Gastrocnemius medialis (tissue), 4 donors: ENCODE measurements at regions not wholly inside any gene's neighbourhood (a gene's known extent, or its start where the extent isn't known, plus 50 kb on each side); places are given as distances from the start of the nearest gene placed in this dataset.
"Not testable (repeated sequence)": the region's sequence is repeated elsewhere in the genome, so short reads cannot be mapped to it uniquely, and the experiment has no call there.

Source experiments
- ATAC-seq, 2 donors: fragments of 150-250 bp; one replicate each; pipeline ENCODE4 v1.9.1; 2016
- DNase-seq, 2 donors: peaks; one replicate each; pipeline ENCODE4 v3.0.0-alpha.2; 2019
- H3K27ac ChIP-seq, 4 donors: fragments of 200-600 bp; sonication (generic); 1 replicate in 1 of 4; 2 replicates in 3 of 4; pipeline ENCODE4 v1.5.1; 2016 to 2018; ENCODE audit warnings: mild to moderate bottlenecking in 2 of 4, moderate library complexity in 1 of 4
- H3K27me3 ChIP-seq, 3 donors: fragments of 200-600 bp; sonication (generic) in 2 of 3; 1 replicate in 1 of 3; 2 replicates in 2 of 3; pipeline versions ENCODE4 v1.5.1 to v1.6.0; 2016 to 2019; ENCODE audit warnings: mild to moderate bottlenecking in 1 of 3, moderate library complexity in 1 of 3
- H3K36me3 ChIP-seq, 2 donors: fragments of 200-600 bp; sonication (generic) in 1 of 2; one replicate each; pipeline ENCODE4 v1.5.1; 2017 to 2018
- H3K4me1 ChIP-seq, 2 donors: fragments of 200-600 bp; sonication (generic) in 1 of 2; one replicate each; pipeline ENCODE4 v1.5.1; 2016 to 2017; ENCODE audit warnings: mild to moderate bottlenecking in 2 of 2
- H3K4me3 ChIP-seq, 4 donors: fragments of 200-600 bp; sonication (generic) in 3 of 4; 1 replicate in 1 of 4; 2 replicates in 3 of 4; pipeline ENCODE4 v1.5.1; 2016 to 2019; ENCODE audit warnings: mild to moderate bottlenecking in 2 of 4
- H3K9me3 ChIP-seq, 3 donors: fragments of 200-600 bp; sonication (generic) in 2 of 3; 1 replicate in 1 of 3; 2 replicates in 2 of 3; pipeline ENCODE4 v1.5.1; 2016 to 2019
- CTCF ChIP-seq, 5 experiments: fragments of 450-650 bp in 3 of 5; fragments of 200-600 bp in 2 of 5; sonication (generic) in 2 of 5; IDR thresholded peaks in 4 of 5; conservative IDR thresholded peaks in 1 of 5; 1 replicate in 4 of 5; 2 replicates in 1 of 5; pipeline ENCODE4 v1.5.1; 2016 to 2019; ENCODE audit warnings: antibody characterized with exemption in 5 of 5, mild to moderate bottlenecking in 3 of 5, moderate library complexity in 3 of 5
- POLR2A ChIP-seq, 2 donors: fragments of 450-650 bp; IDR thresholded peaks; one replicate each; pipeline ENCODE4 v1.6.1; 2017; ENCODE audit warnings: antibody characterized with exemption in 2 of 2, mild to moderate bottlenecking in 2 of 2, moderate library complexity in 2 of 2
- in situ Hi-C, 4 donors: fragments of 200-750 bp; cut with MboI; loops; one replicate each; pipeline versions ENCODE4 v1.15.0 to v1.8.0; 2017; ENCODE audit warnings: low sequenced_read_pairs in 4 of 4
- intact Hi-C: fragments of 100-400 bp; cut with DNase I; formaldehyde crosslinking; loops from one replicate; pipeline ENCODE4 v1.15.1; 2023; ENCODE audit warnings: low total_unique reads

DNA sequence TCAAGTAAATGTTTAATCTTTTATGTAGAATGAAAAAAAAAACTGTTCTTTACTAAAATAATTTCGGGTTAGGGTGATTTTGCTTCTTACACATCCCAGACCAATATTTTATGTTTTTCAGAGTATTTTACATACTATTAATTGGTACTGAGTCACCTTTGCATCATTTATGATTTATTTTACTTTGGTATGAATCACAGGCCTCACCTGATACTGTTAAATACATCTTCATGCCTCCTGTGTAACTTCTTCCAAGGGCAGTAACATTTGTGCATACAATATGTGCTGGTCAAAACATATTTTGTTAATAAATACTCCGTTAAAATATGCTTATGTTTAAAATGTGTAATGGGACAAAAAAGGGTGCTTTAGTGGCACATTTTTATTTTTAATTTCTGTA is 529.6 kb downstream of the ZNF674 start:
- TF ChIP-seq POLR2A (IDR thresholded peaks at IDR 0.05) (no peak), CTCF (IDR thresholded peaks at IDR 0.05 in 4 of 5, conservative IDR thresholded peaks at IDR 0.05 in 1 of 5) (no peak)
- intact Hi-C loops: no loop called here
- no peak overlapping the region for H3K27ac ChIP-seq
- H3K9me3 ChIP-seq: no peaks in the 10 kb centered on the region
- no peaks in the 10 kb centered on the region for H3K4me1 ChIP-seq
- ATAC-seq (no peak), DNase-seq (no peak)
- H3K27me3 ChIP-seq: no peaks in the 10 kb centered on the region
- in situ Hi-C loops: no loop called here
- no peak overlapping the region for H3K4me3 ChIP-seq
- no peaks in the 10 kb centered on the region for H3K36me3 ChIP-seq

DNA sequence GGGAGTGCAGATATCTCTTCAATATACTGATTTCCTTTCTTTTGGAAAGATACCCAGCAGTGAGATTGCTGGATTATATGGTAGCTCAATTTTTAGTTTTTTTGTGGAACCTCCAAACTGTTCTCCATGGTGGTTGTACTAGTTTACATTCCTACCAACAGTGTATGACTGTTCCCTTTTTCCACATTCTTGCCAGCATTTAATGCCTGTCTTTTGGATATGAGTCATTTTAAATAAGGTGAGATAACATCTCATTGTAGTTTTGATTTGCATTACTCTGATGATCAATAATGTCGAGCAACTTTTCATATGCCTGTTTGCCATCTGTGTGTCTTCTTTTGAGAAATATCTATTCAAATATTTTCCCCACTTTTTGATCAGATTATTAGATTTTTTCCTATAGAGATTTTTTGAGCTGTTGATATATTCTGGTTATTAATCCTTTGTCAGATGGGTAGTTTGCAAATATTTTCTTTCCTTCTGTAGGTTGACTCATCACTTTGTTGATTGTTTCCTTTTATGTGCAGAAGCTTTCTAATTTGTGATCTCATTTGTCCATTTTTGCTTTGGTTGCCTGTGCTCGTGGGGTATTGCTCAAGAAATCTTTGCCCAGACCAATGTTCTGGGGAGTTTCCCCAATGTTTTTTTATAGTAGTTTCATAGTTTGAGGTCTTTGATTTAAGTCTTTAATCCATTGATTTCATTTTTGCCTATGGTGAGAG is 552.7 kb downstream of the ZNF674 start:
- H3K27ac ChIP-seq: no peak overlapping the region
- DNase-seq (no peak), ATAC-seq (no peak)
- H3K36me3 ChIP-seq: no peaks in the 10 kb centered on the region
- TF ChIP-seq POLR2A (IDR thresholded peaks at IDR 0.05): no peak
- TF ChIP-seq CTCF (IDR thresholded peaks at IDR 0.05 in 4 of 5, conservative IDR thresholded peaks at IDR 0.05 in 1 of 5): no peak
- H3K27me3 ChIP-seq: no peaks in the 10 kb centered on the region
- no peaks in the 10 kb centered on the region for H3K4me1 ChIP-seq
- H3K4me3 ChIP-seq: no peak overlapping the region
- H3K9me3 ChIP-seq: no peaks in the 10 kb centered on the region
- intact Hi-C loops: no loop called here
- in situ Hi-C loops: no loop called here

DNA sequence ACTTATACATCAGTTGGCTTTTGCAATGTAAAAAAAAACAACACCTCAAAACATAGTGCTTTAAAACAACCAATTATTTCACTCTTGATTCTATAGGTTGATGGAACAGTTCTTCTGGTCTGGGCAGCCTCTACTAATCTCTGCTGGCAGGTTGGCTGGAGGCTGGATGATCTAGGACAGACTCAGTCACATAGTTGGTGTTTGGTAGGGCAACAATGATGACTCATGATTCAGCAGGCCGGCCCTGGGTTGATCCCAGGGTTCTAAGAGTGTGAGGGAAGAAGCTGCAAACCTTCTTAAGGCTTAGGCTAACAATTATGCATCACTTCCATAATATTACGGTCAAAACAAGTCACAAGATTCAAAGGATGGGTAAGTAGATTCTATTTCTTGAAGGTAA is 558.2 kb downstream of the ZNF674 start:
- intact Hi-C loops: no loop called here
- Histone ChIP-seq H3K27me3 (no peaks in the 10 kb centered on the region), H3K9me3 (no peaks in the 10 kb centered on the region), H3K36me3 (no peaks in the 10 kb centered on the region), H3K4me3 (no peak overlapping the region), H3K27ac (no peak overlapping the region), H3K4me1 (no peaks in the 10 kb centered on the region)
- no peak for TF ChIP-seq POLR2A (IDR thresholded peaks at IDR 0.05)
- TF ChIP-seq CTCF (IDR thresholded peaks at IDR 0.05 in 4 of 5, conservative IDR thresholded peaks at IDR 0.05 in 1 of 5): no peak
- no peak for ATAC-seq
- in situ Hi-C loops: no loop called here
- no peak for DNase-seq

DNA sequence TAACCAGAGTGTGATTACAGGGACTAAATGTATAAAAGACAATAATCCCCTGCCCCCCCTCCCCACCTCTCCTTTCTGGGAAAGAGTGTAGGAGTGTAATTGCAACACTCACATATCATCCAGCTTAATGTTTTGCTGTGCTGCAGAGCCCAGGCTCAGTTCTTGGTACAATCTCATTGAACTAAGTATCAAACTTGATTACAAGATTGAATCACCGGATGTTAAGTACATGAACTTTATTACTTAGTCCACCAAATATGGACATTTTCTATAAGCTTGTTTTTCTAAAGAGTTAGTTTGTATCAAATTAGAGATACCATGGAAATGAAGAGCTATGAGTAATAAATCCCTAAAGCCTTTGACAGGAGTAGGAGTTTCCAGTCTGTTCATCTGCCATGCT is 559.1 kb downstream of the ZNF674 start:
- intact Hi-C loops (no loop called here), in situ Hi-C loops (no loop called here)
- TF ChIP-seq POLR2A (IDR thresholded peaks at IDR 0.05) (no peak), CTCF (IDR thresholded peaks at IDR 0.05 in 4 of 5, conservative IDR thresholded peaks at IDR 0.05 in 1 of 5) (no peak)
- H3K36me3 ChIP-seq: no peaks in the 10 kb centered on the region
- H3K27me3 ChIP-seq: no peaks in the 10 kb centered on the region
- H3K9me3 ChIP-seq: no peaks in the 10 kb centered on the region
- no peak overlapping the region for H3K27ac ChIP-seq
- DNase-seq: no peak
- no peak overlapping the region for H3K4me3 ChIP-seq
- ATAC-seq: no peak
- no peaks in the 10 kb centered on the region for H3K4me1 ChIP-seq

DNA sequence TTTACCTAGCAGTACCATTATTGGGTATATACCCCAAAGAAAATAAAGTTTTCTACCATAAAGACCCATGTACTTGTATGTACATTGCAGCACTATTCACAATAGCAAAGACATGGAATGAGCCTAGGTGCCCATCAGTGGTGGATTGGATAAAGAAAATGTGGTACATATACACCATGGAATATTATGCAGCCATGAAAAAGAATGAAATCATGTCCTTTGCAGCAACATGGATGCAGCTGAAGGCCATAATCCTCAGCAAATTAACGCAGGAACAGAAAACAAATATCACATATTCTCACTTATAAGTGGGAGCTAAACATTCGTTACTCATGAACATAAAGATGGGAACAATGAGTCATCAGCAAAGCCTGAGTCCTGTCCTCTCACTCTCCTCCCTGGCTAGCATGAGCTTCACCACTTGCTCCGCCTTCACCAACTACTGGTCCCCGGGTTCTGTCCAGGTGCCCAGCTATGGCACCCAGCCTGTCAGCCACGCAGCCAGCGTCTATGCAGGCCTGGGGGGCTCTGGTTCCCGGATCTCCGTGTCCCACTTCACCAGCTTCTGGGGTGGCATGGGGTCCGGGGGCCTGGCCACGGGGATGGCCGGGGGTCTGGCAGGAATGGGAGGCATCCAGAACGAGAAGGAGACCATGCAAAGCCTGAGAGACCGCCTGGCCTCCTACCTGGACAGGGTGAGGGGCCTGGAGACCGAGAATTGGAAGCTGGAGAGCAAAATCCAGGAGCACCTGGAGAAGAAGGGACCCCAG is 562.1 kb downstream of the ZNF674 start:
- H3K4me3 ChIP-seq, H3K9me3 ChIP-seq, DNase-seq, H3K27me3 ChIP-seq, H3K36me3 ChIP-seq, intact Hi-C loops, H3K27ac ChIP-seq, H3K4me1 ChIP-seq, in situ Hi-C loops, ATAC-seq: not testable (repeated sequence)
